Ureter (tissue), 1 donor: ENCODE measurements at regions not wholly inside any gene's neighbourhood (a gene's known extent, or its start where the extent isn't known, plus 50 kb on each side); places are given as distances from the start of the nearest gene placed in this dataset.
"Not testable (repeated sequence)": the region's sequence is repeated elsewhere in the genome, so short reads cannot be mapped to it uniquely, and the experiment has no call there.

Experiments
- DNase-seq: peaks from one replicate; pipeline ENCODE4 v3.0.0-alpha.2; 2020; ENCODE audit warnings: low spot score
- donor health status: DM: yes; HTN: yes; CAD: no.

- no peak for DNase-seq
These were observed 111.3 kb upstream of the NDUFV2 start for GRCh38 chr18:8991155-8991554.

- not testable (repeated sequence) for DNase-seq
These were observed 110.0 kb upstream of the NDUFV2 start for GRCh38 chr18:8992500-8992899.

- DNase-seq, result no peak
These were observed 107.9 kb upstream of the NDUFV2 start for GRCh38 chr18:8994603-8995002.

GRCh38 chr18:8995096-8995495, 107.4 kb upstream of the NDUFV2 start:
- DNase-seq, result no peak

- no peak for DNase-seq
These were observed 105.6 kb upstream of the NDUFV2 start for GRCh38 chr18:8996771-8997432.

GRCh38 chr18:8997634-8998033, 104.9 kb upstream of the NDUFV2 start:
- no peak for DNase-seq

GRCh38 chr18:8998481-8999217, 103.8 kb upstream of the NDUFV2 start:
- DNase-seq, result no peak

- no peak for DNase-seq
These were observed 102.6 kb upstream of the NDUFV2 start for GRCh38 chr18:8999872-9000271.

GRCh38 chr18:9000733-9001132, 101.8 kb upstream of the NDUFV2 start:
- no peak for DNase-seq

- no peak for DNase-seq
These were observed 101.3 kb upstream of the NDUFV2 start for GRCh38 chr18:9001209-9001608.

- DNase-seq, result no peak
These were observed 98.9 kb upstream of the NDUFV2 start for GRCh38 chr18:9003406-9004100.

- DNase-seq, result not testable (repeated sequence)
These were observed 98.2 kb upstream of the NDUFV2 start for GRCh38 chr18:9004308-9004707.

GRCh38 chr18:9007700-9008099, 94.8 kb upstream of the NDUFV2 start:
- DNase-seq, result not testable (repeated sequence)

GRCh38 chr18:9008200-9008708, 94.2 kb upstream of the NDUFV2 start:
- no peak for DNase-seq

GRCh38 chr18:9008709-9009635, 93.5 kb upstream of the NDUFV2 start:
- DNase-seq, result no peak

GRCh38 chr18:9009703-9010488, 92.6 kb upstream of the NDUFV2 start:
- no peak for DNase-seq

- no peak for DNase-seq
These were observed 91.1 kb upstream of the NDUFV2 start for GRCh38 chr18:9011431-9011830.

- DNase-seq, result no peak
These were observed 88.5 kb upstream of the NDUFV2 start for GRCh38 chr18:9013926-9014373.

GRCh38 chr18:9015689-9016088, 86.8 kb upstream of the NDUFV2 start:
- no peak for DNase-seq

GRCh38 chr18:9016633-9017166, 85.8 kb upstream of the NDUFV2 start:
- DNase-seq, result no peak
